DND-41 (cell line): ENCODE measurements at regions not wholly inside any gene's neighbourhood (a gene's known extent, or its start where the extent isn't known, plus 50 kb on each side); places are given as distances from the start of the nearest gene placed in this dataset.

Experiments
- EZH2 ChIP-seq: IDR thresholded peaks from 3 replicates; pipeline ENCODE4 v1.6.1; 2012; ENCODE audit warnings: borderline replicate concordance, low read depth, mild to moderate bottlenecking, moderate library complexity, low read length, inconsistent platforms; ENCODE audit not compliant: severe bottlenecking
- TF ChIP-seq, protein P1 (sequence below): IDR thresholded peaks from 2 replicates; pipeline ENCODE4 v1.5.1; 2012; ENCODE audit warnings: borderline replicate concordance, low read length, moderate library complexity, mild to moderate bottlenecking; ENCODE audit not compliant: poor library complexity, severe bottlenecking; ENCODE audit errors: extremely low read depth

DNA sequence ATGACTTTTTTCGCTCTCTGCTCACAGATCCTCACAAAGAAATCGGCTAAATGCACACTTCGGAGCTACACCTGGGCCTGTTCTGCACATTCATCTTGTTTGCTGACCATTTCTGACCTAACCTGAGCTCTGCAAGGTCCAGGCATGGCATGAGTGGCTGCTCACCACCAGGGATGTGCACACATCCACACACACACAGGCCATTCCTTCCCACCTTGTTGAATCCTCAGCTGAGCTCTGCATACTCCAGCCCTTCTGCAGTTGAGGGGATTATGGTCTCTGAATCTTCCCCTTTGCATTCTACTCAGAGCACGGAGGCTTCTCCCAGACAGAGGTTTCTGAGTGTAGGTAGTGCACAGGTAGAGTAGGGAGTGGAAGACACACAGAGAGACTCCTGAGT, 411.9 kb upstream of the B3GAT1 start:
- TF ChIP-seq, protein P1, sequence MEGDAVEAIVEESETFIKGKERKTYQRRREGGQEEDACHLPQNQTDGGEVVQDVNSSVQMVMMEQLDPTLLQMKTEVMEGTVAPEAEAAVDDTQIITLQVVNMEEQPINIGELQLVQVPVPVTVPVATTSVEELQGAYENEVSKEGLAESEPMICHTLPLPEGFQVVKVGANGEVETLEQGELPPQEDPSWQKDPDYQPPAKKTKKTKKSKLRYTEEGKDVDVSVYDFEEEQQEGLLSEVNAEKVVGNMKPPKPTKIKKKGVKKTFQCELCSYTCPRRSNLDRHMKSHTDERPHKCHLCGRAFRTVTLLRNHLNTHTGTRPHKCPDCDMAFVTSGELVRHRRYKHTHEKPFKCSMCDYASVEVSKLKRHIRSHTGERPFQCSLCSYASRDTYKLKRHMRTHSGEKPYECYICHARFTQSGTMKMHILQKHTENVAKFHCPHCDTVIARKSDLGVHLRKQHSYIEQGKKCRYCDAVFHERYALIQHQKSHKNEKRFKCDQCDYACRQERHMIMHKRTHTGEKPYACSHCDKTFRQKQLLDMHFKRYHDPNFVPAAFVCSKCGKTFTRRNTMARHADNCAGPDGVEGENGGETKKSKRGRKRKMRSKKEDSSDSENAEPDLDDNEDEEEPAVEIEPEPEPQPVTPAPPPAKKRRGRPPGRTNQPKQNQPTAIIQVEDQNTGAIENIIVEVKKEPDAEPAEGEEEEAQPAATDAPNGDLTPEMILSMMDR: no peak
- TF ChIP-seq EZH2: no peak
